Transverse colon (tissue), 4 donors: ENCODE measurements at regions not wholly inside any gene's neighbourhood (a gene's known extent, or its start where the extent isn't known, plus 50 kb on each side); places are given as distances from the start of the nearest gene placed in this dataset.

Experiments
- CTCF ChIP-seq, 5 experiments: fragments of 200-600 bp in 3 of 5; fragments of 450-650 bp in 2 of 5; sonication (generic) in 3 of 5; IDR thresholded peaks; 1 replicate in 2 of 5; 2 replicates in 3 of 5; pipeline ENCODE4 v1.5.1; 2016 to 2017; ENCODE audit warnings: antibody characterized with exemption in 5 of 5, inconsistent platforms in 3 of 5, mild to moderate bottlenecking in 2 of 5, moderate library complexity in 1 of 5
- EP300 ChIP-seq: sonication (generic); formaldehyde crosslinking; IDR thresholded peaks from one replicate; pipeline ENCODE4 v1.6.1; 2017; ENCODE audit warnings: antibody characterized with exemption, low read depth
- POLR2A ChIP-seq: fragments of 450-650 bp; IDR thresholded peaks from one replicate; pipeline ENCODE4 v1.6.1; 2016; ENCODE audit warnings: antibody characterized with exemption, mild to moderate bottlenecking, moderate library complexity
- POLR2AphosphoS5 ChIP-seq, 3 donors: sonication (generic); formaldehyde crosslinking; IDR thresholded peaks; one replicate each; pipeline ENCODE4 v1.6.1; 2016; ENCODE audit warnings: antibody characterized with exemption in 3 of 3

- no peak for TF ChIP-seq CTCF (IDR thresholded peaks at IDR 0.05)
- no peak for TF ChIP-seq POLR2A
- no peak for TF ChIP-seq EP300
- no peak for TF ChIP-seq POLR2AphosphoS5 (IDR thresholded peaks at IDR 0.05)
These were observed 250.8 kb upstream of the LRFN5 start for GRCh38 chr14:41355866-41356265.
